ENCODE measurements at regions not wholly inside any gene's neighbourhood (a gene's known extent, or its start where the extent isn't known, plus 50 kb on each side); places are given as distances from the start of the nearest gene placed in this dataset.

GRCh38 chr12:43284486-43285158 lies 267.4 kb downstream of the ADAMTS20 start:
- Histone ChIP-seq H4K20me1 (ENCODE audit: insufficient read depth) (no peaks in the 10 kb centered on the region), H3K36me3 (ENCODE audit: insufficient read depth, low read length) (no peaks in the 10 kb centered on the region), H3K27ac (ENCODE audit: low read length) (no peak overlapping the region), H3K79me2 (replicated peaks; ENCODE audit: insufficient read depth, low read length) (no peaks in the 10 kb centered on the region), H3K9ac (ENCODE audit: low read length) (no peak overlapping the region), H3K9me3 (ENCODE audit: low read length) (no peaks in the 10 kb centered on the region), H3K27me3 (ENCODE audit: insufficient read depth, low read depth, low read length) (no peaks in the 10 kb centered on the region), H2AFZ (ENCODE audit: low read depth, low read length) (no peak overlapping the region), H3F3A (ENCODE audit: insufficient read depth, low read length, poor library complexity, severe bottlenecking) (no peaks in the 10 kb centered on the region), H3K9me2 (ENCODE audit: insufficient read depth, low read length) (no peaks in the 10 kb centered on the region), H3K4me3 (ENCODE audit: low read length) (no peak overlapping the region), H3K4me2 (ENCODE audit: low read length) (no peak overlapping the region)
- no peak for TF ChIP-seq MXI1 (conservative IDR thresholded peaks at IDR 0.05; ENCODE audit: poor library complexity, severe bottlenecking)
- no peak for TF ChIP-seq SMC3 (conservative IDR thresholded peaks at IDR 0.05; ENCODE audit: poor library complexity)
- no peak for TF ChIP-seq EP300 (conservative IDR thresholded peaks at IDR 0.05; ENCODE audit: poor library complexity, severe bottlenecking)
- no peak for TF ChIP-seq REST (IDR thresholded peaks at IDR 0.05; ENCODE audit: borderline replicate concordance)
- no peak for TF ChIP-seq TAF1 (IDR thresholded peaks at IDR 0.05; ENCODE audit: low read depth)
- TF ChIP-seq RAD21 (conservative IDR thresholded peaks at IDR 0.05): no peak
- no peak for TF ChIP-seq CTCF (IDR thresholded peaks at IDR 0.05; ENCODE audit: poor library complexity, severe bottlenecking)
- TF ChIP-seq EZH2 (IDR thresholded peaks at IDR 0.05; ENCODE audit: borderline replicate concordance, insufficient read depth, low read length, poor library complexity, severe bottlenecking): no peak
- no peak for TF ChIP-seq POLR2AphosphoS5 (IDR thresholded peaks at IDR 0.05)

DNA sequence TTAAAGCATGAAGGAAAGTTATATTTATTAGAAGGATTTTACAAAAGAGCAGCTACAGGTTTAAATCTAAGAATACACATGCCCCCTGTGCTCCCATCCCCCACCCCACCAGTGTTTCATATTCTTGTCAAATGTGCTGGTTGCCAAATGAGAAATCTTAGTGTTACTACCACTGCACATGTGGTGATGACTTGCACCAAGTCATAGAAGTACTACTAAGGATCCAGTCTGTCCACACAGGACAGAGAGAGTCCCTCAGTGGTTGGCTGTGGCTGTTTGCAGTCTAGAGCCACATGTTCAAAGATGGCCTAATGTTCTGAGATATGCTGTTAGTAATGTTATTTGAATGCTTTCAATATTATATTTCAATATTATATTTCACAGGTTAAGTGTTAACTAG lies 268.8 kb downstream of the ADAMTS20 start:
- no peaks in the 10 kb centered on the region for H4K20me1 ChIP-seq (ENCODE audit: insufficient read depth)
- no peaks in the 10 kb centered on the region for H3K79me2 ChIP-seq (replicated peaks; ENCODE audit: insufficient read depth, low read length)
- H3F3A ChIP-seq (ENCODE audit: insufficient read depth, low read length, poor library complexity, severe bottlenecking): no peaks in the 10 kb centered on the region
- no peak overlapping the region for H3K27ac ChIP-seq (ENCODE audit: low read length)
- no peaks in the 10 kb centered on the region for H3K27me3 ChIP-seq (ENCODE audit: insufficient read depth, low read depth, low read length)
- H2AFZ ChIP-seq (ENCODE audit: low read depth, low read length): no peak overlapping the region
- H3K9me3 ChIP-seq (ENCODE audit: low read length): no peaks in the 10 kb centered on the region
- no peaks in the 10 kb centered on the region for H3K36me3 ChIP-seq (ENCODE audit: insufficient read depth, low read length)
- no peak overlapping the region for H3K4me2 ChIP-seq (ENCODE audit: low read length)
- no peaks in the 10 kb centered on the region for H3K9me2 ChIP-seq (ENCODE audit: insufficient read depth, low read length)
- no peak overlapping the region for H3K9ac ChIP-seq (ENCODE audit: low read length)
- TF ChIP-seq TAF1 (IDR thresholded peaks at IDR 0.05; ENCODE audit: low read depth) (no peak), SMC3 (conservative IDR thresholded peaks at IDR 0.05; ENCODE audit: poor library complexity) (no peak), RAD21 (conservative IDR thresholded peaks at IDR 0.05) (no peak), CTCF (IDR thresholded peaks at IDR 0.05; ENCODE audit: poor library complexity, severe bottlenecking) (no peak), EZH2 (IDR thresholded peaks at IDR 0.05; ENCODE audit: borderline replicate concordance, insufficient read depth, low read length, poor library complexity, severe bottlenecking) (no peak), POLR2AphosphoS5 (IDR thresholded peaks at IDR 0.05) (no peak), EP300 (conservative IDR thresholded peaks at IDR 0.05; ENCODE audit: poor library complexity, severe bottlenecking) (no peak), REST (IDR thresholded peaks at IDR 0.05; ENCODE audit: borderline replicate concordance) (no peak), MXI1 (conservative IDR thresholded peaks at IDR 0.05; ENCODE audit: poor library complexity, severe bottlenecking) (no peak)
- H3K4me3 ChIP-seq (ENCODE audit: low read length): no peak overlapping the region
